GM18498 (cell line): ENCODE measurements at regions not wholly inside any gene's neighbourhood (a gene's known extent, or its start where the extent isn't known, plus 50 kb on each side); places are given as distances from the start of the nearest gene placed in this dataset.

Source experiments
- ATAC-seq: cut with Tn5 transposase; IDR thresholded peaks from one replicate; pipeline ENCODE4 v1.9.1; 2021; ENCODE audit warnings: mild to moderate bottlenecking, moderate library complexity; ENCODE audit not compliant: unreplicated experiment

- no peak for ATAC-seq
Observed at GRCh38 chr3:182050932-182051331, 339.2 kb downstream of the SOX2 start.

GRCh38 chr3:182052332-182052731 lies 340.6 kb downstream of the SOX2 start:
- ATAC-seq = no peak

- no peak for ATAC-seq
Observed at GRCh38 chr3:182052757-182053156, 341.0 kb downstream of the SOX2 start.

GRCh38 chr3:182058488-182058887 lies 346.8 kb downstream of the SOX2 start:
- ATAC-seq = no peak

- ATAC-seq = no peak
Observed at GRCh38 chr3:182063742-182064141, 352.0 kb downstream of the SOX2 start.

- no peak for ATAC-seq
Observed at GRCh38 chr3:182067423-182067822, 355.7 kb downstream of the SOX2 start.

- ATAC-seq = no peak
Observed at GRCh38 chr3:182078316-182078715, 366.6 kb downstream of the SOX2 start.

GRCh38 chr3:182078929-182079328 lies 367.2 kb downstream of the SOX2 start:
- ATAC-seq = no peak

GRCh38 chr3:182081096-182081495 lies 369.4 kb downstream of the SOX2 start:
- ATAC-seq = no peak

- no peak for ATAC-seq
Observed at GRCh38 chr3:182083112-182083511, 371.4 kb downstream of the SOX2 start.

GRCh38 chr3:182092662-182093262 lies 381.0 kb downstream of the SOX2 start:
- ATAC-seq = no peak

GRCh38 chr3:182094321-182094720 lies 382.6 kb downstream of the SOX2 start:
- no peak for ATAC-seq

- no peak for ATAC-seq
Observed at GRCh38 chr3:182104881-182105280, 393.2 kb downstream of the SOX2 start.

- no peak for ATAC-seq
Observed at GRCh38 chr3:182105875-182106274, 394.1 kb downstream of the SOX2 start.

- ATAC-seq = no peak
Observed at GRCh38 chr3:182108371-182108770, 396.6 kb downstream of the SOX2 start.

GRCh38 chr3:182111967-182112366 lies 400.2 kb downstream of the SOX2 start:
- ATAC-seq = no peak

- ATAC-seq = no peak
Observed at GRCh38 chr3:182115328-182116015, 403.7 kb downstream of the SOX2 start.

- no peak for ATAC-seq
Observed at GRCh38 chr3:182116386-182116785, 404.7 kb downstream of the SOX2 start.

- no peak for ATAC-seq
Observed at GRCh38 chr3:182117131-182117530, 405.4 kb downstream of the SOX2 start.

GRCh38 chr3:182117583-182117982 lies 405.9 kb downstream of the SOX2 start:
- ATAC-seq = no peak

- no peak for ATAC-seq
Observed at GRCh38 chr3:182118066-182118465, 406.3 kb downstream of the SOX2 start.

GRCh38 chr3:182121401-182121800 lies 409.7 kb downstream of the SOX2 start:
- ATAC-seq = no peak

GRCh38 chr3:182122779-182123178 lies 411.1 kb downstream of the SOX2 start:
- no peak for ATAC-seq
